ENCODE measurements at regions not wholly inside any gene's neighbourhood (a gene's known extent, or its start where the extent isn't known, plus 50 kb on each side); places are given as distances from the start of the nearest gene placed in this dataset.
"Not testable (repeated sequence)": the region's sequence is repeated elsewhere in the genome, so short reads cannot be mapped to it uniquely, and the experiment has no call there.

DNA sequence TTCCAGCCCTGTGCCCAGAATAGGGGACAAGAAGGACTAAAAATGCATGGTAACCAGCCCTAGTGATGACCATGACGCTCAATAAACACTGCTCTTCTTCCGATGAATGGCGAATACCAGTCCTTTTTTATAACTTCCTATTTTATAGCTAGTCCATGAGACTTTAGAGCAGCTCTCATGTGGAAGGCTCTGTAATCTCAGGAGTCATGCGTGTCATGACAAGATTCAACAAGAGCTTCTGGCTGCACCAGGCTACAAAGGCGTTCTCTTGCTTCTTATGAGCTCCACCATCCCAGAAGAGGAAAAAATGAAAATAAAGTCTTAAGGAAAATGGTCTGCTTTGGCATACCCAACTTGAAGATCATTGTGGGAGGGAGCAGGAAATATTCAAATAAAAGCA is 141.0 kb downstream of the TMCO5A start:
- no peak for FAIRE-seq

DNA sequence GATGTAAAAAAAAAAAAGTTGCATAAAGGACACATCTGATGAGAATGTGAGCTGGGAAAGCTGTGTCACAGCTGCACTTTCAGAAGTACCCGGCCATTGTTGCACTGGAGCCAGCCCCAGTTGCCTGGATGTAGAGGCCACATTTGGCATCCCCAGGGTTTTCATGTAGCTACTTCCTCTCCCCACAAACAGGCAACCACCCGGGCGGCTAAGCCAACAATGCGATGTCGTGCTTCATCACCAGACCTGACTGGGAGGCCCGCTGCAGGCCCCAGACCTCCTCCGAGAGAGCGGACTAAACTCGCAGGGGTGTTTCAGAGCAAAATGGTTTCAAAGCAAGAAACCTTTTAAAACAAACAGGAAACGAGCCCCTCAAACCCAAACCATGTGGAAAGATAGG is 142.3 kb downstream of the TMCO5A start:
- no peak for FAIRE-seq

DNA sequence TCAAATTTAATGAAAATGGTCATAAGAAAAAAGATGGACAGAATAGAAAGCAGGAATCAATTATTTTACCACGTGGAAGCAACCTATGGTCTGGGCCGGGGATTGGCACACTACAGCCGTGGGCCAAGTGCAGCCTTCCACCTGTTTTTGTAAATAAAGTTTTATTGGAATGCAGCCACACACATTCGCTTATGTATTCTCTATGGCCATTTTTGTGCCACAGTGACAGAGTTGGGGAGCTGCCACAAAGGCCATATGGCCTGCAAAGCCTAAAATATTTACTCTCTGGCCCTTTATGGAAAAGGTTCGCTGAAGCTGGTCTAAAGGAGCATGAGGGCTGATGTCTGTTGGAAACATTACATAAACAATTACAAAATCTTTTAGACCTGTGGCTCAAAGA is 144.8 kb downstream of the TMCO5A start:
- FAIRE-seq: no peak

DNA sequence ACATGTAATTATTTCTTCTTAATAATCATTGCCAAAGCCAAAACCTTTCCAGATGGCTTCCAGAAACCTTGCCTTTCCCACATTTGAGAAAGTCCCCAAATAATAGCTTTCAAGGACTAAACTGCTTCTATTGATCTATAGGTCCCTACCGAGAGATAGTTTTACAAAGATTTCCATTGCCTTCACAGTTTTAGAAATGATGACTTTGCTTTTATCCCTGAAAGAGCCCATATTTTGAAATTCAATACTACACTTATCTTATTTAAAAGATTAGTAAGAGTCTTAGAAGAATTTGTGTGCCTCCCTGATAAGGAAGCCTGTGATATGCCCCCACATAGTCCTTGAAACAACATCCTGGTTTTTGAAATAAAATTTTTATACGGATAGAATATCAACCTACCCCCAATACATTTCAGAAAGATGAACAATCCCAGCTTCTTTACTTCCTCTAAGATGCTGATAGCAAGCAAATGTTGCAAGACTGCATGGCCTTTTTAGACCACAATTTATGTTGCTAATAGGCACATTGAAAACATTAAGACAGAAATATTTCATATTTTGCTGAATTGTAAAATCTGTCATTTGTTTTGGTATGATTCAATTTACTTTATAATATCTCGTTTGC is 146.3 kb downstream of the TMCO5A start:
- no peak for FAIRE-seq

DNA sequence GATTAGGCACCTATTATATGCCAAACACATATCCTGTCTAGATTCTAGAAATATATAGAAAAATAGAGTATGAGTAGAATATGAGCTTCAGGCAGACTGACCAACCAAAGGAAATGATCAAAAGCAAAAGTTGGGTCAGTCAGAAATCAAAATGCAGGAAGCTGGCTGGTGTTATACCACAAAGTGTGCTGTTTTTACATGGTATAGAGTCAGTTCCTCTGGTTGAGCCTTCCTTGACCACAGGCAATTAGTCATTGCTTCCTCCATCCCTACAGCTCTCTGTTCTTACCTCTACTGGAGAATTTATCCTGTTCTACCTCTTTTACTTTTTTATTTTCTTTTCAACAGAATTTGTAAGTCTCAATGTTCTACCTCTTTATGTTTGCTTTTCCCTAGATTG is 149.8 kb downstream of the TMCO5A start:
- no peak for FAIRE-seq

DNA sequence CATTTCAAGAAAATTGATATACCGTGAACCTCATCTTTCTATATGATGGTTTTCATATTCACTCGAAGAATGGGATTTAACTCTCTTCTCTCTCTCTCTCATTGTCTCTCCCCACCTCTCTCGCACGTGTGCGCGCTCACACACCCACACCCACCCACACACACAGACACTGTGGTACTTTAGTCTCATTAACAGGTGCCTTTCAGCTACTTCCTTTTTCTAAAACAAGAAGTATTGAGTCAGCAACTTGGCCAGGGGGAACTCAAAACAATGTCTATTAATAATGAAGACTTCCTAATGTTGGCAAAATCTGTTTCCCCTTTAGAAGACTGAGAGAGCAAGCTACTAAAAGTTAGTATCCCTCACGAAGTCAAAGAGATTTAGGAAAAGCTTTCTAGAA is 150.7 kb downstream of the TMCO5A start:
- no peak for FAIRE-seq

DNA sequence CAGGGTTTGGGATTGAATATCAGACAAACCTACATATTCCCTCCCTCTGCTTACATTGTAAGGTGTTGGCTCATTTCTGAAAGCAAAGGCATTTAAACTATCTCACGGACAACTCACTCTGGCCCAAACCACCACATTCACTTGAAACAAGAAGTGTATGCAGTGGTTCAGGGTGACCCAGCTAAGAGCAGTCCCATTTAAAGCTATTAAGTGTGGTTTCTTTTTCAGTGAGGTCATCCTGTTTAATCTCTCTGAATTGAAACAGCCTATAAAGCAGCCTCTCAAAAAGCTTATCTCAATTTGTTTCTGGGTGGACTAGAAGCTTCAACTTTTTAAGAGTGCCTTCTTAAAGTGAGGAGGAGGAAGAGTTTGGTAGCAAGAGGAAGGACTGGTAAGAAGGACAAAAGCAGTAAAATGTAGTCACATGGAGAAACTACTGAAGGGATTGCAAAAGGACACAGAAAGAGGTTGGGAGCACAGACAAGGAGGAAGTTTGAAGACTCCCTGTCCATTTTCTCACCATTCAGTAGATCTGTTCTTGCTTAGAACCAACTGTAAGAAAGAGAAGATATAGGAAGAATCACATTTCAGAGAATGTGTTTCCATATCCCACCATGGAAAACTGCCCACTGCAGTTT is 151.6 kb downstream of the TMCO5A start:
- no peak for FAIRE-seq

DNA sequence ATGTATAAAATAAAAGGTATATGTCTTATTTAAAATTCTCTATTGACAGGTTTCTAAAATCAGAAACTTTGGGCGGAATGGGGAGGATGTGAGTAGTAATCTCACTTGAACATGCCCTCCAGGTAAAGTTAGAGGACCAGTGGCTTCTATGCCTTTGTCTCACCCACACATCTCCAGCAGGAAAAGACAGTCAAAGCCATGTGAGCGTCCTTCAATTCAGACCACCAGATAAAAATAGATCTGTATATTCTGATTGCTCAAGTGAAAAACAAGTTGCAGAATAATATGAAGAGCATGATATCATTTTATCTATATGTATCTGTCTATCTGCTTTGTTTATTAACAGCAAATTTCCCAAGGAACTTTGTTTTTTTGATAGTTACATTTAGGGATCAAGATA is 152.2 kb downstream of the TMCO5A start:
- FAIRE-seq: no peak

DNA sequence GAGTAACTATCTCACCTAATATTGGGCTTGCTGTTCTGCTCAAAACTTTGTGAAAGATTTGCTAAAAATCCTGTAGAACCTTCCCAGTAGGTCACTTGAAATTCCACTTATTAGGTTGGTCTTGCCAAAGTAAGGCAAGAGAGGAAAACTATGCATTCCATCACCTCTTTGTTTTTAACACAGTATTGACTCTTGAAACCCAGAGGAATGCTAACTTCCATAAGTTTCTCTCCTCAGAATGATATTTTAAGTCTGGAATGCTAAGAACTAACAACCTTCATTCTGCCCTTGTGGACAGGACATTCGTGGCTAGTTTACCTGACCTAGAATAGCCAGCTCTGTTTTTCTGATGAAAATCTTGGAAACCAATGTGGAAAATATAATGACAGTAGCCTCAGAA is 154.5 kb downstream of the TMCO5A start:
- no peak for FAIRE-seq

DNA sequence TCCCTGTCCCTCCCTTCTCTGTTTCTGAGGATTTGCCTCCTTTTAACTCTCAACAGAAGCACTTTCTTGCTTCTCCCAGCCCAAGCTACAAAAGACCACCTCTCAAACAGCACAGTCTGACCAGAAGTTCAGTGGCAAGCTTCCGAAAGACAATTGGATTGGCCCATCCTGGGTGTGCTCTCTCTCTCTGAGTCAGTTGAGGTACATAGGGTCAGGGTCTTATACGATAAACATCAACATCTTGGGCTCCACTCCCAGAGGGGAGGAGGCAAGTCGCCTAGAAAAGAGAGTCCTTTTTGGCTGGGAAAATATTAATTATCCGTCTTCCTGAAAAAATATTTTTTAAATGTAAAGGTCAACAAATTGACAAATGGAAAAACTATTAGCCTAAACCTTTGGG is 155.8 kb downstream of the TMCO5A start:
- FAIRE-seq: no peak

DNA sequence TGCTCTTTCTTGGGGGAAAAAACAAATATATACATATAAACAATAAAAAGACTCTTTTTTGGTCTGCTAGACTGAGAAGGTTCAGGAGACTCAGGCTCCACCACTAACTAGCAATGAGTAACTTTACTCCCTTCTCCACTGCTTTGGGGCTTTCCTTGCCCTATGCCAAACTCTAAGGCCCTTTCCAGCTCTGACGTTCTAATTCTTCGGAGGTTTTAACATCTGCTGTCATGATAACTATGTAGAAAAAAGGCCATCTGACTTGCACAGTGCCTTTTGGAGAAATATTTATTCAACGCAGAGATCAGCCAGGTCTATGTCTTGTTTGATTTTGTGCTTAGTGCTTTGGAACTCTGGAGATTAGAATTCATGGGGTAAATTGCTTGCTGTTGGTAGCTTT is 156.2 kb downstream of the TMCO5A start:
- FAIRE-seq: no peak

DNA sequence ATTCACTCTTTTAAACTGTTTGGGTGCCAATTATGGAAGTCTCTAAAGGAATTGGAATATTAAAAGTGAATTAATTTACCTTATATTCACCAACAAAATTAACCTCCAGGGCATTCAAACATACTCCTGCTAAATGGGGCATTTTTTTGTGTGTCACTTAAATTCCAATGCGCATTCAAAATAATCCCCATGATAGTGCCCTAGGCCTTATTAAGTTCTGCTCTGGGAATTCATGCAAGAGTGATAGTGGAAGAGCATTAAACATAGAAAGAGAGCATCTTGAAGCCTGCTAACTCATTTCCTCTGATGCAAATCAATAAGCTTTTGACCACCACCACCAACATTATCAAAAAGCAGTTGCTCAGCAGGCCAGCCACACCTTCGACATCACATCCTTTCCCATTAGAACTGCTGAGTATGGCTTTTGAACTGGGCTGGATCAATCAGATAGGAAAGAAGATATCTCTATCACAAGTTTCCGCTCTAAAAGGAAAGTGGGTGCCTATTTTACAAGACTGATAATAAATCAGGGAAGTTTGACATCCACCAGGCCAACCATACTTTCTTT is 156.7 kb downstream of the TMCO5A start:
- no peak for FAIRE-seq

DNA sequence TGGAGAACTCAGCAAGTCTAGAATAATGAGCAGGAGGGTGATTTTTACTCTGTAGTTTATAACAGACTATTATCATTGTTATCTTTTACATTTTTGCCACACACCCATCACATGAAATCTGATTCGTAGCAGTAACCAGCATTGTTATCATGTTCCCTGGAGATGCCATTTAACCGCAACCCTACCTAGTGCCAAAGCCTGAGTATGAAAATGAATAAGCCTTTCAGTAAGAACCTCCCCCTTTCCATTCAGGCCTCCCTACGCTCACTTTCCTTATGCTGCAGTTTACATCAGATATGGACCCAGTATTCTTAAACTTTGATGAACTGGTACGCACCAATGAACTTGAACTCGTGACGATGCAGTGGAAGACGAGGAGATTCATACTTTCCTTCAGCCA is 158.7 kb upstream of the SPRED1 start:
- no peak for FAIRE-seq

DNA sequence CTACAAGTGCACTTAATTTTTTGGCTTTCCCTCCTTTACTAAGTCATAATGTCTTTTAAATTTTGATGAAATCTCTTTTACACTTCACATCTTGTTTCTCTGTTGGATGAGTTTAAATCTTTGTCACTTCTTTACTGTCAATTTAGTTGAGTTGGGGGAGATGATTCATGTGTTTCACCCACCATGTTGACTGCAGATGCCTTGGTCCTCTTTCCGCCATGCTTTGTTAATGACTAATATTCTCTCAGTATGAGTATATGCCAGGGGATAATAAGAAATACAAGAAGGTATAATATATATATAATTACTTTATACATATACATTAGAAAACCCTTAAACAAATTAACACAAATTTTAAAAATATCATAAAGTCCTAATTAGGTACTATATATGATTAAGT is 149.7 kb upstream of the SPRED1 start:
- no peak for FAIRE-seq

DNA sequence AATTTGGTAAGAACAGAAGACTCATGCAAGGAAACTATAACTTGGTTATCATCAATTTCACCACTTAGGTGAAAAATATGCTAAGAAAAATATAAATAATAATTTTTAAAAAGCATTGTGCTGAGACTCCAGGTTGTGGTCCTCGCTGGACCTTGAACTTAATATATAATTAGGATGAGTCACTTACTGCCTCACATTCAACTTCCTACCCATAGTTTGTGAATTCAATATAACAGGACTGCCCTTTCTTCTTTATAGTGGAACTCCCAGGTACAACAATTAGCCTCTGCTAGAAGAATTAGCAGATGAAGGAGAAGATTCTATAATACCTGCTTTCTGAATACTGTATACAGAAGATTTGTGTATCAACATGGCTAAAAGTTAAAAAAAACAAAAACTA is 149.1 kb upstream of the SPRED1 start:
- FAIRE-seq: no peak

DNA sequence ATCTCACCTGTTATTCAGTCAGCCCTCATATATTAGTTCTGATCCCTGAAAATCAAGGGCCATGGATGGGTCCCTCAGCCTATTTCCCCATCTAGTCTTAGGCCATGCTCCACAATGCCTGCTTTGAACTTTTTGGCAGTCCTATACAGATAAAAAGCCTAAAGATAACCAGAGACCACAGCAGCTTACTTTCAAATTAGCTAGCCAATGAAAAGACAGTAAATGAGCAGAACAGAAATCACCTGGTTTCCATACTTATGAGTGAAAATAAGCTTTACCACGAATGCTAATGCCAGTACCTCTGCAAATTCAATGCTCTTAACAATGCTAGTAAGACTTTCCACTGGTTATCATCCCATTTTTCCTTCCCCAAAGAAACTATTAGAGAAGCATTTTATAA is 141.6 kb upstream of the SPRED1 start:
- FAIRE-seq: no peak

DNA sequence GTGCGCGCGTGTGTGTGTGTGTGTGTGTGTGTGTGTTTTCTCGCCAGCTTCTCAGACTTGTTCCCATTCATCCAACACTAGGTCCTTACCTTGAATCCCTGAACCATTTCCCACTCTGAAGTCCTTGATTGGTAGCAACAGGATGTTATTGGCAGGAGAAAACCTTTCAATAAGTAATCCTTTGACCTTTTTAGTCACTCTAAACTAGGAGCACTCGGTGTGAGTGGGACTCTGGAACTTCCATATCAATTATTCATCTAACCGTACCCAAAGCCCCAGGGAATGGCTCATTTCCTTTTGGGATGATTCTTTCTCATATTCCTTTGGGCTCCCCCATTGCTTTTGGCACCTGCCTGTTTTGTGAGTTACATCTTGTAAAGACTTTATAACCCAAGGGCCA is 140.2 kb upstream of the SPRED1 start:
- no peak for FAIRE-seq

DNA sequence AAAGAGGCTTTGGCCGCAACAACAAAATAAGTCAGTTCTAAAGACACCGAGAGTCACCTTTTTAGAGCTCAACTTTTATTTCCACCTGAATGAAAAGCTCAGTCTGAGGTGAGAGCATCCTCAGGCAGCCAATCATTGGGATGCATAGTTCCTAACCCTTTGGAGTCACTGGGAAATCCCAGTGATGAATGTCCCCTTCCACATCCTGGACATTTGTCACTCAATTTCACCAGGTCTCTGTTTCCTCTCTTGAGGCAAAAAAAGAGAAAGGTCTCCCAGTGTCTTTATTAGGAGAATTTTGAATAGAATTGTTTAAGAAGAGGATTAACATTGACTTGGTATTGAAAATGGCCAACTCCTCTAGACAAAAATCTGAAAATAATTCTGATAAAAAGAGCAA is 137.5 kb upstream of the SPRED1 start:
- FAIRE-seq: no peak

DNA sequence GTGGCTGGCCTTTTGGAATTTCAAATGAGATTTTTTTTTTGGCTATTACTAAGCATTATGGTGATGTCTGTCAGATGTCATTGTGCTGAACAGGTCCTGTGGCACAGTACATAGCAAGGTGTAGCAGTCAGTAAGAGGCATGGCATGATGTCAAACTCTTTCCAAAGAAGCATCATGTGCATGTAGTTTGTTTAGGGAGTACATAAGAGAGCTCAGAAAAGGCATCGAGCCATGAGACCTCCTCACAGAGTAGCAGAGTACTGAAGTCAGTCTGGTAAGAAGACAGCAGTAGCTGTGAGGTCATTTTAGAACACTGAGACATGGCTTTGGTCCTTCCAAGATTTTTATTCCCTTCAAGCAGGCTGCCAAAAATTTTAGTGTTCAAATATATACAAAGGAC is 134.9 kb upstream of the SPRED1 start:
- FAIRE-seq: no peak

DNA sequence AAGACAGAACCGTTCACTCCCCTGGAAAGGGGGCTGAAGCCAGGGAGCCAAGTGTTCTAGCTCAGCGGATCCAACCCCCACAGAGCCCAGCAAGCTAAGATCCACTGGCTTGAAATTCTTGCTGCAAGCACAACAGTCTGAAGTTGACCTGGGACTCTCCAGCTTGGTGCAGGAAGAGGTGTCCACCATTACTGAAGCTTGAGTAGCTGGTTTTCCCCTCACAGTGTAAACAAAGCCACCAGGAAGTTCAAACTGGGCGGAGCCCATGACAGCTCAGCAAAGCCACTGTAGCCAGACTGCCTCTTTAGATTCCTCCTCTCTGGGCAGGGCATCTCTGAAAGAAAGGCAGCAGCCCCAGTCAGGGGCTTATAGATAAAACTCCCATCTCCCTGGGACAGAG is 132.8 kb upstream of the SPRED1 start:
- not testable (repeated sequence) for FAIRE-seq

DNA sequence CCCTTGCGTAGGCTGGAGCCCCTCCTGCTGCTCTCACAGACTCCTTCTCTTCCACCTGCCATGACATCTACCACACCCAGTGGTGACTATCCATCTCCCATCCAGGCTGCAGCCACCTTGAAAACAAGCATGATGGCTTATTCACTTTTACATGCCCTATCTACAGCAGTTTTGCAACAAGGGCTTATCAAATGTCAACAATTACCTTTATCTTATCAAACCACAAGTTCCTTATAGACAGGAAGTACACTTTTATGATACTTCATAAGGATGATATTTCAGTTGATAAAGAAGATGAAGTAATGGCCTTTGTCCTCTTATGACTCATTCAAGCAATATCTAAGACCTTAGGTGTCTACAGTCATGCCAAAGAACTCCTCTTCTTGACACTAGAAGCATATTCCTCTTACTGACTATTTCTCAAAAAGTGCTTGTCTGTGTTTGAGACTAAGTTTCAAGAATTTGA is 125.3 kb upstream of the SPRED1 start:
- no peak for FAIRE-seq

DNA sequence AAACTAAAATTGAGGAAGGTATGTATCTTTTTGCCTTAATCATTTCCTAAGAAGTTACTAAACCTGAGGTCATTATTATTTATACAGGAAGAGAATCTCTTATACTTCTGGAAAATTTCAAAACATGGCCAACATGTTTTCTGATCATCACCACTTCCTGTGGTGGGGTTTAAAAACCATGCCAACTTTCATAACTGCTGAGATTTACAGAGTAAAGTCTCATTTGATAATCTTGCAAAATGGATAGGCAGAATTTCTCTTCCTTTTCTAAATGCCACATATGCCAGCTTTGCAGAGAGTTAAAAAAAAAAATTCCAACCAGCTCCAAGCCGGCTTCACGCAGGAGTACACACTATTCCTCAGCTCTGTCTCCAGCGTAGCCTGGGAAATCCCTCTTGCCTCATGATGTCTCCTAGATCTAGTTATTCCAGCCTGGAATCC is 124.3 kb upstream of the SPRED1 start:
- no peak for FAIRE-seq

DNA sequence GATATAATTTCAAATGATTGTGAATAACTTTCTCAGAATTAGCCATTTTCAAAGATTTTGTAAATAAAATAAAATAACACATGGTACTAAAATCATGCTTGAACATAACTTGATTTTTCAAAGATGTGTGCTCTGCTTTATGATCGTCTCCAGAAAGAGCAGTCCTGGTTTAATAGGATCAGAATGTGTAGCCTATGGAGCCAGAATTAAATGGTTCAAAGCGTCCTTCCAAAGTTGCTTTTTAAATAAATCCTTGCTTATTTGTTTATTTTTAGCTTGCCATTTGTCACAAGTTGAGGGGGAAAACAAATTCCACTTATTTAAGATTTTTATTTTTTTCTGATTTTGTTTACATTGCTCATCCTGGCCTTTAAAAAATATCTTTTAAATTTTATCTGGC is 123.7 kb upstream of the SPRED1 start:
- no peak for FAIRE-seq

DNA sequence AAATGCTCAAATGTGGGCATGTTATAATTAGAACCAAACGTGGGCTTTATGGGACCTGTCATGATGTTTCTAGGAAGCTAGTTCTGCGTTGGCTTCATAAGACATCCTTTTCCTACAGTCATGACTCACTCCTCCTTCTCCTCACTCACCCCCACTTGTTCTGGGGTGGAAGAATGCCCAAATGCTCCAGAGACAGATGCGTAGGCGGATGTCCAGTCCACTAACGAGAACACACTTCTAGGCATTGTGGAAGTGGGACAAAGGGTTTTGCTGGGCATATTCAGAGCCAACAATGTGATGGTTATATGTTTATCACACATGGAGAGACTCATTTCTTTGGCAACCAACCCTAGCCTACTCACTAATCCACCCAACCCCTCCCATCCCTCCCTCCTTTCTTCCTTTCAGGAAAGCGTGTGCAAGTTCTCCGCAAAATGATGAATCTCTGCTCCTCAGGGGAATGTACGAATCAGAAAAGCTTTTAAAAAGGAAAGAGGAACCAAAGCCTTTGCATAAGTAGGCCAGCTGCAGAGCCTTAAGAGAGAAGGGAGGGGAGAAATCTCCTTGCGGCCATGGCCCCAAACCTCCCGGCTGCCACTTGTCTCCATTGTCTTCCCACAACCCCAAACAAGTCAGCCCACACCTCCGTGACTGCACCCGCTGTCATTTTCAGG is 123.0 kb upstream of the SPRED1 start:
- FAIRE-seq: no peak

Measured in A204.1 (cell line).